GM12875 (cell line): ENCODE measurements at regions not wholly inside any gene's neighbourhood (a gene's known extent, or its start where the extent isn't known, plus 50 kb on each side); places are given as distances from the start of the nearest gene placed in this dataset.

Experiments
- H3K4me3 ChIP-seq: one replicate; pipeline ENCODE4 v1.5.1; 2011; ENCODE audit warnings: low read depth, low read length, control low read depth
- TF ChIP-seq, protein P1 (sequence below): IDR thresholded peaks from 2 replicates; pipeline ENCODE4 v1.5.1; 2011; ENCODE audit warnings: low read depth, mild to moderate bottlenecking, control low read depth, inconsistent platforms, low read length, moderate library complexity, borderline replicate concordance; ENCODE audit not compliant: insufficient read depth

DNA sequence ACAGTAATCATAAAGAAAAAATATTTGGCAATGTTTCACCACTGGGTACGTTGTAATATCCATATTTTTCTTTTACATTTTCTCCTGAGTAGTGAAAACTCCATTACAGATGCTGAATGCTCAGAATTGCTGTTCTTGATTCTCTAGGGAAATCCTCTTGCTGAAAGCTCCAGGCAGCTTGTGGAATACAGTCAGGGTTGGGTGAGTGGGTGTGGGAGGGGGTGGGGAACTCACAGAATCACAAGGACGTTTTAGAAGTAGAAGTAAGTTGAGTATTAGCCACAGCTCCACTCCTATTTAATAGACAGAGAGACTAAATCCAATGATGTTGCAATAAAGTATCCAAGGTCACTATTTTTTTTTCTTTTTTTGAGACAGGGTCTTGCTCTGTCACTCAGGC is 1270.9 kb downstream of the TYW1 start:
- TF ChIP-seq, protein P1, sequence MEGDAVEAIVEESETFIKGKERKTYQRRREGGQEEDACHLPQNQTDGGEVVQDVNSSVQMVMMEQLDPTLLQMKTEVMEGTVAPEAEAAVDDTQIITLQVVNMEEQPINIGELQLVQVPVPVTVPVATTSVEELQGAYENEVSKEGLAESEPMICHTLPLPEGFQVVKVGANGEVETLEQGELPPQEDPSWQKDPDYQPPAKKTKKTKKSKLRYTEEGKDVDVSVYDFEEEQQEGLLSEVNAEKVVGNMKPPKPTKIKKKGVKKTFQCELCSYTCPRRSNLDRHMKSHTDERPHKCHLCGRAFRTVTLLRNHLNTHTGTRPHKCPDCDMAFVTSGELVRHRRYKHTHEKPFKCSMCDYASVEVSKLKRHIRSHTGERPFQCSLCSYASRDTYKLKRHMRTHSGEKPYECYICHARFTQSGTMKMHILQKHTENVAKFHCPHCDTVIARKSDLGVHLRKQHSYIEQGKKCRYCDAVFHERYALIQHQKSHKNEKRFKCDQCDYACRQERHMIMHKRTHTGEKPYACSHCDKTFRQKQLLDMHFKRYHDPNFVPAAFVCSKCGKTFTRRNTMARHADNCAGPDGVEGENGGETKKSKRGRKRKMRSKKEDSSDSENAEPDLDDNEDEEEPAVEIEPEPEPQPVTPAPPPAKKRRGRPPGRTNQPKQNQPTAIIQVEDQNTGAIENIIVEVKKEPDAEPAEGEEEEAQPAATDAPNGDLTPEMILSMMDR = no peak
- H3K4me3 ChIP-seq = no peak overlapping the region

DNA sequence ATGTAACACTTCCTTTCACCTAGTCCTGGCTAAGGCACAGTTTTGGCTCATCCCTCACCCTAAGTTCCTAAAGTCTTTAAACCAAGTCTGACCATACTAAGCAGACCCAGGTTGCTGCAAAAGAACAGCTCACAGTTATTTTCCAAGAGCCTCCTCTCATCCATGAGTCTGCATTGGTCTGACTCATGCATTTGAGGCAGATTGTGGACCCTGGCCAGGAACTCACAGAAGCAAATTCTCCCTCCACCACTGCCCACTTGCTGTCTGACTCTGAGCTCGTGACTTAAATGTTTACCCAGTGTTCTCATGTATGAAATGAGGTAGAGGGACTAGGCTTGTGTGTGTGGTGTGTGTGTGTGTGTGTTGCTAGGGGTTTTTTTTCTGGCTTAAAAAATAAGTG is 1272.8 kb downstream of the TYW1 start:
- TF ChIP-seq, protein P1 = no peak
- H3K4me3 ChIP-seq = no peak overlapping the region

DNA sequence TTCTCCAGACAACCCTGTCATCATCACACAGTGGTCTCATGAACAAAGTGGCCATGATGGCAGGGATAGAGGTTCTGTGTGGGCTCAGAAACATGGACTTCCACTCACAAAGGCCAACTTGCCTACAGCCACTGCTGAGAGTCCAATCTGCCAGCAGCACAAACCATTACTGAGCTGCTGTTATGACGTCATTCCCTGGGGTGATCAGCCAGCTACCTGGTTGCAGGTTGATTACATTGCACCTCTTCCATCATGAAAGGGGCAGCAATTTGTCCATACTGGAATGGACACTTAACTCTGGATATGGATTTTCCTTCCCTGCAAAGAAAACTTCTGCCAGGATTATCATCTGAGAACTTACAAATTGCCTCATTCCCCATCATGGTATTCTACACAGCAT is 1275.9 kb downstream of the TYW1 start:
- no peak overlapping the region for H3K4me3 ChIP-seq
- TF ChIP-seq, protein P1 = no peak

DNA sequence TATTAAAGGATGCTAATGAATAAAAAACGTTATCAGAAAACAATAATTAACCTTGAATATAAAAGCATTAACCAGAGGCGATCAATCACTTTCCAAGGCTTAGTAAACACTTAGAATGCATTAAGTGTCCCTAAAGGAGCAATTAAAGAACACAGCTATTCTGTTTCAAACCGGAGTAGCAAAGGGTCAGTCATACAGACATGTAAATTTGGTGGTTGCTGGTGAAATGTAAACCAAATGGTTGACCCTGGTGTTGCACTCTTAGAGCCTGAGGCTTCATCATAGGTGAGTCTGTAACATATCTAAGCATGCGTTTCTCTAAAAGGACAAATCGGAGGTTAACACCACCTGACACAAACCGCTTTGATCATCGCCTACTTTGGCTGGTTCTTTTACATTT is 1280.1 kb downstream of the TYW1 start:
- no peak overlapping the region for H3K4me3 ChIP-seq
- TF ChIP-seq, protein P1 = no peak

DNA sequence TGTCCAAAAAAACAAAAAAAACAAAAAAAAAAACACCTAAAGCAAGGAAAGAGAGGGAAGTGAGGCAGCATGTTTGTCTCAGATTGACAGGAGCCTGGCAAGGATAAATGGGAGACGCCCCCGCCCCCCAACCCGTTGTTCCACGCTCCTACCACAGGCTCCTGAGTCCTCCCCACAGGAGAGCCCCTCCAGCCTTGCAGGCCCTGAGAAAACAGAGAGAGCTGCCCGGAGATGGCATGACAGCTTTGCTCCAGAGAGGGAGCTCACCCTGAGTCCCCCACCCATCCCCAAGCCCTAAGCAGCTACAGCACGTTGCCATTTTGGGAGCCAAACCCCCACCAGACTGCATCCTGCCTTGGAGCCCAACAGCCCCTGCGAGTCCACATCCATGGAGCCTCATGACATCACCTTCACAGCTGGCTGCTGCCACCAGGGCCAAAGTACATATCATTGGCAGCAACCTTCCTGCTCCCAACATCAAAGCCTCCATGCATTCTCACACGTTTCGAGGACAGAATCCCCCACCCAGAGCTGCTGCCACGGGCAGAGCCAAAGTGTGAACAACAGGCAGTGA is 1283.3 kb downstream of the TYW1 start:
- TF ChIP-seq, protein P1 = no peak
- no peak overlapping the region for H3K4me3 ChIP-seq

DNA sequence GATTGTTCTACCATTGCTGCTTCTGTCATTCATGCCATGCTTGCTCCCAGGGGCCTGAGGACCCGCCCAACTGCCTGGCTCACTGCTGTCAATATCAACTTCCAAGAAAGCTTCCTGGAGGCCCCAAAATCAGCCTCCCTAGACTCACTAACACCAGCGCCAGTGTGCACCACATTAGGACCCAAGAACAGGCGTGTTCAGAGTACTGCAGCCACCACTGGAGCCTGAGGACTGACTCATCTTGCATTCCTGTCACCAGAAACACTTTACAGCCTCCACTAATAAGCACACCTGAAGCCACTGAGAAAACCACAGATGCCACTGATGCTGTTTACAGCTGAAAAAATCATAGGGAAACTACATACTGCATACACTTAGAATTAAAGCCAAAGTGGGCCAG is 1284.3 kb downstream of the TYW1 start:
- no peak overlapping the region for H3K4me3 ChIP-seq
- TF ChIP-seq, protein P1 = no peak

DNA sequence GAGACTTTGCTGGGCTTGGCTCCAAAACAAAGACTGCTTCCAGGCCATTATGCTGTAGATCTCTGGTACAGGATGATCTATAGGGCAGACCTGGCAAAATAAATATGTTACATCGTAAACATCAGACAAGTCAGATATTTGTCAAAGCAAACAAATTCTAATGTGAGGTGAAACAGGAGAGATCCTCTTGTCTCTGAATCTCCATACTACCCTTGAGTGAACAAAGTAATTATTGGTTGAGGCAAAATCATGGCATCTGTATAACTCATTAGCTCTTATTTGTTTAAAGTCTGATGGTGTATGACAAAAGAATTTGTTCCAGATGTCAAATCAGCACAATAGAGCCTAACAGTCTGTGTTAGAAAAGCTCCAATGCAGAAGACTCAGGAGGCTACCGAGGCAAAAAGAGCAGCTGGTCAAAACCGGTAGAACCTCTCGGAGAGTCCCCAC is 1291.5 kb downstream of the TYW1 start:
- TF ChIP-seq, protein P1 = no peak

More for the DNA sequence above, 1291.5 kb downstream of the TYW1 start:
- no peak overlapping the region for H3K4me3 ChIP-seq
